Mesodermal cell (in vitro differentiated cells): ENCODE measurements at regions not wholly inside any gene's neighbourhood (a gene's known extent, or its start where the extent isn't known, plus 50 kb on each side); places are given as distances from the start of the nearest gene placed in this dataset.

Experiments
- H3K27ac ChIP-seq: 2 replicates; pipeline ENCODE4 v1.7.0; 2013; ENCODE audit warnings: mild to moderate bottlenecking, low read depth, low read length, moderate library complexity; ENCODE audit not compliant: severe bottlenecking
- H3K36me3 ChIP-seq: 2 replicates; pipeline ENCODE4 v1.7.1; 2013; ENCODE audit warnings: mild to moderate bottlenecking, low read length, moderate library complexity; ENCODE audit not compliant: control insufficient read depth, insufficient read depth
- H3K4me1 ChIP-seq: one replicate; pipeline ENCODE4 v1.7.1; 2013; ENCODE audit warnings: mild to moderate bottlenecking, low read length; ENCODE audit not compliant: insufficient read depth, control insufficient read depth, poor library complexity, severe bottlenecking
- H3K4me3 ChIP-seq: 2 replicates; pipeline ENCODE4 v1.7.0; 2013; ENCODE audit warnings: low read length, control low read depth, mild to moderate bottlenecking; ENCODE audit not compliant: insufficient read depth, poor library complexity, severe bottlenecking; ENCODE audit errors: extremely low read depth
- H3K9me3 ChIP-seq: 2 replicates; pipeline ENCODE4 v1.7.1; 2013; ENCODE audit warnings: mild to moderate bottlenecking, low read length, moderate library complexity; ENCODE audit not compliant: control insufficient read depth
- WGBS, 2 experiments: methylation state at CpG; one replicate each; pipeline ENCODE4 v1.1.5; 2013; ENCODE audit warnings: missing lambda C conversion rate in 2 of 2; ENCODE audit not compliant: insufficient coverage in 2 of 2; 5-methylcytosine and 5-hydroxymethylcytosine counted together

DNA sequence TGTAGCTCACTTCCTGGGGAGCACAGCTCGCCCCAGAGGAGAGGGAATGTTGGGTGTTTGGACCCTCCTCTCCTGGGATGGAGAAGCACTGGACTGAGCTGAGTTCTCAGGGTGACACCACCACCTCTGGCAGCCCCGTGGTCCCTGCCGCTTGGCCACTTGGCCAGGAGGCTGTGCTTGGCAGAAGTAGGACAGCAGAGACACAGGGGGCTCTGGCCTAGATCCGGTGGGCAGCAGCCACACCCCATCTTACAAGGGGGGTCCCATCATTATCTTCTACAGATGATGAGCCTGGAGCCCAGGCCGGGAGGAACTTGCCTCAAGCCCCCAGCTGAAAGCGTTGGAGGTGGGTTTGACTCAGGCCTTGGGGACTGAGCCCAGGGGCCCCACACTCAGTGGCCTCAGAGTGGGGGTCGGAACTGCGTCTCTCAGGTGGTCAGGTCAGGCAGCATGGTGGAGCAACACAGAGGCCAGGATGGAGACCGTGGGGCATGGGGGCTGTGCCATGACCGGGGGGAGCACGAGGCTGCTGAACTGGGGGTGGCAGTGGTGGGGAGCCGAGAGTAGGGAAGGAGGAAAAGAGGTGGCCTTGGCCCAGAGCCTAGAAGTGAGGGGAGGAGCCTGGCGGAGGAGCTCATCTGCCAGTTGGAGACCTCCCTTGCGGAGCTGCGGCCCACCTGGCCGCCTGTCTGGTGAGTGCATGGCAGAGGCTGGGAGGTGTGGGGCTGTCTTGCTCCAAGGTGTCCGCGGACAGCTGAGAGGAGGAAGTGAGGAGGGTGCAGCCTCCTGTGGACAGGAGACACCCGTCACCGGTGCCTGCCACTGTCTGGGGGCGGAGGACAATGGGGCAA is 63.6 kb upstream of the HDAC4 start:
- Histone ChIP-seq H3K4me3 (no peak overlapping the region), H3K4me1 (no peaks in the 10 kb centered on the region), H3K36me3 (no peaks in the 10 kb centered on the region), H3K9me3 (no peaks in the 10 kb centered on the region), H3K27ac (no peak overlapping the region)
- 88 to 96% methylated on average over 18 to 21 of the region's 21 CpGs for WGBS, 2 experiments

DNA sequence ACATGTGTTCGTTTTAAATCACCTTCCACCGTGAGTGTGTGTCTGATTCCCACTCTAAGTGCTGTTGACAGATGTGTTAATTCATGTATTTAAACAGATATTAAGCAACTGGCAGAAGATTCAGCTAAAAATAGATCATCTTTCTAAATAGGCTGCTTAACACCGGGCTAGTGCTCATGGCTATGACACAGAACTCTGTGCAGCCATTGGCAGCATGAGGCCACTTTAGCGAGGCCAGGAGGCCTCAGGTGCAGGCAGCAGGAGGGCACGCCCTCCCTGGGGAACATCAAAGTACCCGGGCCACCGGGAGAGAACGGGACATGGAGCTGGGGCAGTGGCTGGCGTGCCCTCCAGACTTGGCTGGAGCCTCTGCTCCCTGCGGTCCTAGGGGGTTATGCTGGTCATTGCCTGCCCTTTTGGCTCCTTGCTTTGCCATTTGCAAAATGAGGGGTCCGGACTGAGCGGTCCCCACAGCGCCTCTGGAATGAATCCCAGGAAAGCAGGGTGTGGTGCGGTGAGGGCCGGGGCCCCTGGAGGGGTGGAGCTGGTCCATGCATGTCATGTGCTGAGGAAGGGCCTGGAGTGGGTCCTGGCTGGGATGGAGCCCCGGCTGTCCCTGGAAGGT is 62.8 kb upstream of the HDAC4 start:
- Histone ChIP-seq H3K36me3 (no peaks in the 10 kb centered on the region), H3K27ac (no peak overlapping the region), H3K4me1 (no peaks in the 10 kb centered on the region), H3K9me3 (no peaks in the 10 kb centered on the region), H3K4me3 (no peak overlapping the region)
- 89 to 90% methylated on average over 11 to 13 of the region's 16 CpGs for WGBS, 2 experiments

DNA sequence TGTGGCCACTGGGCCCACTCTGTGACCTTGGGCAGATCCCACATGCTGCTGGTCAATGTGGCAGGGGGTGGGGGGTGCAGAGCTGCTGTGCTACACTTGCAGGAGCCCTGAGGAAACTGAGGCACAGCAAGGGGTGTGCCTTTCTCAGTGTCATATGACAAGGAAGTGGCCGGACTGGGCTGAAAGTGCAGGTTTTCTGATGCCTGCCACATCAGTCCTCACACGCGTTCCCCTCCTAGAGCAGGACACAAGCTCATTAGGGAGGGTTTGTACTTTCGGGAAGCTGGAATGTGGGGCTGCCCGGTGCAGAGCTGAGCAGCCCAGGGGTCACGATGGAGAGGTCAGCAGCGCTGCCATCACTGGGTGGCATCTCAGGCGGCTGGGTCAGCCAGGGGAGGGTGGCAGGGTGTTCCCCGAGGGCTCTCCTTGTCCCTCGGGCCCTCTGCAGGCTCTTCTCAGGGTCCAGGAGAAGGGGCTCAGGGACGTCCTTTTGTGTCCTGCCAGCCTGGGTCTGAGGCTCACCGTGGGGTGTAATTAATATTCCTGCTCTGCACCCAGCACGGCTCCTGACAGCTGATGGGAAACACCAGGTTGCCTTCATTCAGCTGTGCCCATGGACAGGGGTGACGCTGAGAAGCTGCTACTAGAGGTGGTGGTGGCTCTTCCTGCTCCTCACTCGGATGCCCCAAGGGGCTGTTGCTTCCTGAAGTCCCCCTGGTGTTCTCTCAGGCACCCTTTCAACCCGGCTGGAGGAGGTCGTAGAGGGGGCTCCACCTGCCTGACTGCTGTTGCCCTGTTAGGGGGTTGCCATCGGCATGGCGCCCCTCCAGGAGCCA is 62.1 kb upstream of the HDAC4 start:
- Histone ChIP-seq H3K36me3 (no peaks in the 10 kb centered on the region), H3K4me1 (no peaks in the 10 kb centered on the region), H3K4me3 (no peak overlapping the region), H3K27ac (no peak overlapping the region), H3K9me3 (no peaks in the 10 kb centered on the region)
- 90 to 92% methylated on average over 16 to 19 of the region's 19 CpGs for WGBS, 2 experiments

DNA sequence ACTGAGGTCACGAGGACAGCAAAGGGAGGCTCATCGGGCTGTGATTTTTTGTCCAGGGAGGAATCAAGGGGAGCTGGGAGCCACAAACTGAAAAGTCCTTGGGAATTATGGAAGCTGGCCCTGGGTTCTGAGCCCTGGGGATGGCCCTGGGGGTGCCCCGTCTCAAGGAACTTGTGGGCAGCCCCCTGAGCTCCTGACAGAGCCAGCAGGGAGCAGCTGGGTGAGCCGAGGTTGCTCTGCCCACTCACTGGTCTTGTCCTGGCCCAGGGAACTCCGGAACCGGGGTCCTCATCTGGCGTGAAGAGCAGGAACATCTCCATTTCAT is 61.3 kb upstream of the HDAC4 start:
- Histone ChIP-seq H3K36me3 (no peaks in the 10 kb centered on the region), H3K4me1 (no peaks in the 10 kb centered on the region), H3K9me3 (no peaks in the 10 kb centered on the region), H3K4me3 (no peak overlapping the region), H3K27ac (no peak overlapping the region)
- WGBS, 2 experiments: 90 to 94% methylated on average over 6 of the region's 7 CpGs

DNA sequence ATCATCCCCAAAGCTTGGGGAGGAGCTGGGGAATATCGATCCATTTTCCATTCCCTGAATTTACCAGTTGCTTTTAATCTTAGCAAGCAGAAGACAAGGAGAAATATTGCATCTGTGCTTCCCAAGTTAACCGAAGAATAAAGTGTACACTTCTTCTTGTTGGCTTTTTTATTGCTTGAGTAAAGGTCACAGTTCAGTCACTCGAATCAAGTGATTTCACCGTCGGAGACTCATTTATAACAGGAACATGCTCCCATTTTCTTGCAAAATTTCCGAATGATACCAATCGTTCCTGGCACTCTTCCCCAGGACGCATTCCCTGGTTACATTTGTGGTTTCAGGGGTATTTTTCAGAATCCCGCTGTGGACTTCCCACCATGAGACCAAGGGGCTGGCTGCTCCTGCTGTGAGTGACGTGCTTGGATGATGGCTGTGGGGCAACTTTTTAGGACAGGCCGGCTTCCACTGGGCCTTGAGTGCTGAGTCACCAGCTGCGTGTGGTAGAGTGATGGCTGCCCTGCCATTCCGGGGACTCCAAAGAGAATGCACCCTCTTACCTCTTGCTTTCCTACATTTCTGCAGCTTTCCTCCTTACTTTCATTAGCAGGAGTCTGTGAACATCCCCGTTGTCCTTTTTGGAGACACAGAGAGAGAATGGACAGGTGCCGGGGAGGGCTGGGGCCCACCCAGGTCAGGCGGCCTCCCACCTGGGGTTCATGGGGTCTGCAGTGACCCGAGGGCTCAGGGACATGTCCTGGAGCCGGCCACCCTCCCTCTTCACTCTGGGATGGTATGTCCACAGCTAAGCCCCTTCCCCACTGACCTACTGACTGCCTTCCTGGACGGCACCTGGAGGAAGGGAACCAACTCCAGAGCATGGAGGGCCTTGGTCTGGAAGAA is 60.7 kb upstream of the HDAC4 start:
- 80 to 91% methylated on average over 16 to 17 of the region's 19 CpGs for WGBS, 2 experiments
- H3K36me3 ChIP-seq: no peaks in the 10 kb centered on the region
- H3K9me3 ChIP-seq: no peaks in the 10 kb centered on the region
- no peak overlapping the region for H3K27ac ChIP-seq
- H3K4me3 ChIP-seq: no peak overlapping the region
- H3K4me1 ChIP-seq: no peaks in the 10 kb centered on the region

DNA sequence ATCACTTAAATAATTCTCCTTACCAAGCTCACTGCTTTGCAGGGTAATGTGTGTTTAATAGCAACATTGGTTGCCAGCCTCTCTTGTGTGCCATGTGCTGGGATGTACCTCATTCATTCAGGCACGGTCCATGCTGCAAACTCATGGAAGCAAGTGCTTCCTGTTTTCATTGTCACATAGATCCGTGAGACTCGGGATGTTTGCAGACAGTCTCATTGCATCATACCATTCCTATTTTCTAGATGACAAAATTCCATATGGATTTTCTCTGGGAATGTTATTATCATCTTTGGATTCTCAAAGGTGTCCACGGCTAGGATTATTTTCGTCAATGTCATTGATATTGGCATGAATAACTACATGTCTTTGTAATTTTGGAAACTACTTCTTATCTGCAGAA is 60.0 kb upstream of the HDAC4 start:
- H3K36me3 ChIP-seq: no peaks in the 10 kb centered on the region
- WGBS, 2 experiments: 100% methylated on average over 1 to 2 of the region's 5 CpGs

DNA sequence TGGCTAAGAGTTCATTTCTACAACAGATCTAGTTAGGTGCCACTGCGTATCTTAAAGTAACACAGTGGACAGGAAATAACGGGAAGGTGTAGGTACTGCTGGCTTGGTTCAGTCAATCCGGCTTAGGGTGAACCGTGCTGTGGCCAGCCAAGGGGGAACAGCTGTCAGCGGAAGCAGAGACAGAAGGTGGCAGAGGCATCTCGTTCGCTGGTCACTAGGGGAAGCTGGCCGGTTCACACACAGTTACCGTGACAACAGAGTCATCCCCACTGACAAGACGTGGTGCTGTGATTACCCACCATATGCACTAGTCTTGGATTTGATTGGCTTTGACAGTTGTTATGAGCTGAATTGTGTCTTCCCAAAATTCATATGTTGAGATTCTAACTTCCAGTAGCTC is 58.8 kb upstream of the HDAC4 start:
- no peaks in the 10 kb centered on the region for H3K9me3 ChIP-seq
- no peaks in the 10 kb centered on the region for H3K36me3 ChIP-seq
- no peak overlapping the region for H3K4me3 ChIP-seq
- H3K27ac ChIP-seq: no peak overlapping the region
- no peaks in the 10 kb centered on the region for H3K4me1 ChIP-seq
- 93 to 96% methylated on average over 6 to 9 of the region's 10 CpGs for WGBS, 2 experiments

More for the DNA sequence above, 60.0 kb upstream of the HDAC4 start:
- H3K9me3 ChIP-seq: no peaks in the 10 kb centered on the region
- no peaks in the 10 kb centered on the region for H3K4me1 ChIP-seq
- H3K27ac ChIP-seq: no peak overlapping the region
- H3K4me3 ChIP-seq: no peak overlapping the region

DNA sequence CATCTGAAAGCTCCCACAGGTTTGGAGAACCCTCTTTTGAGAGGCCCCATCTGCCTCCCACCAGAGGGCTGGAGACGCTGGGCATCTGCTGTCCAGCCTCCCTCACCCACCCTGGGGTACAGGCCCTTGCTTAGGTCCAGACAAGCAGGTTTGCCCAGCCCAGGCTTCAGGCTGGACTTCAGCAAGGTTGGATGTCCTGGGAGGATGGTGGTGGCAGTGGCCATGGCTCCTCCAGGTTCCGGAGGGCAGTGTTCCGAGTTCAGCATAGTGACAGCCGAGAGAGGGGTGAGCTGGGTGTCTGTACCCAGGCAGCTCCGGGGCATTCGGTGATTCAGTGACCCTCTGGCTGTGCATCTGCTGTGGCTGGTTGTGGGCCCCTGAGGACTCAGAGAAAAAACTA is 58.2 kb upstream of the HDAC4 start:
- 83 to 91% methylated on average over 1 to 5 of the region's 6 CpGs for WGBS, 2 experiments
- Histone ChIP-seq H3K4me3 (no peak overlapping the region), H3K36me3 (no peaks in the 10 kb centered on the region), H3K4me1 (no peaks in the 10 kb centered on the region), H3K27ac (no peak overlapping the region), H3K9me3 (no peaks in the 10 kb centered on the region)

DNA sequence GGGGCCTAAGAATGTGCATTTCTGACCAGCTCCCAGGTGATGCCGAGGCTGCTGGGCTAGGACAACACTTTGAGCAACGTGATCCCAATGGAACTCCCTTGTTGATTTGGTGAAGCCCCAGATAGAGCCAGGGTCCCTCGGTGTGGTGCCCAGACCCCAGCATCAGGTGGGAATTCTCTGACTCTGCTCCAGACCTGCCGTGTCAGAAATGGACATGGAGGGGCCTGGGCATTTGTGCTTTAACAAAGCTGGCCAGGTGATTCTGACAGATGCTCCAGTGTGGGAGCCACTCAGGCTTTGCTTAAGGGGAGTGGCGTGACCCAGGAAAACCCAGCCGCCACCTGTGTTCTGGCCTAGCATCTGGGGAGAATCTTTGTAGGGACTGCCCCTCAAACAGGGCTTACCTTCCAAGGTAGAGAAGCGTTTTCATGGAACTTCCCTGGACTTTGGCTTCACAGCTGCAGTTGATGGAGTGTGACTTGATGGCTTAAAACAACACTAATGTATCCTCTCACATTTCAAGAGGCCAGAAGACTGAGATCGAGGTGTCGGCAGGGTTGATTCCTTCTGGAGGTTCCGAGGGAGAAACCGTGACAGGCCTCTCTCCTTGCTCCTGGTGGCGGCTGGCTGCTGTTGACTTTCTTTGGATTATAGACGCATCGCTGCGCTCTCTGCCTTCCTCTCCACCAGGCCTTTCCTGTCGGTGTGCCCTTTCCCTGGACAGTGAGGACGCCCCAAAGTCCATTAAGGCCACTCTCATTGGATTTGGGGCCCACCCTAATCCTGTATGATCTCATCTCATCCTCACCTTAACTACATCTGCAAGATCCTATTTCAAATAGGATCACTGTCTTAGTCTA is 57.0 kb upstream of the HDAC4 start:
- Histone ChIP-seq H3K36me3 (no peaks in the 10 kb centered on the region), H3K4me1 (no peaks in the 10 kb centered on the region), H3K4me3 (no peak overlapping the region), H3K9me3 (no peaks in the 10 kb centered on the region), H3K27ac (no peak overlapping the region)
- WGBS, 2 experiments: 86 to 87% methylated on average over 16 of the region's 17 CpGs
